Rectal smooth muscle tissue (tissue), 1 donor: ENCODE measurements at regions not wholly inside any gene's neighbourhood (a gene's known extent, or its start where the extent isn't known, plus 50 kb on each side); places are given as distances from the start of the nearest gene placed in this dataset.
"Not testable (repeated sequence)": the region's sequence is repeated elsewhere in the genome, so short reads cannot be mapped to it uniquely, and the experiment has no call there.

Experiments used
- H3K27ac ChIP-seq: one replicate; pipeline ENCODE4 v1.7.0; 2013; ENCODE audit warnings: low read depth, low read length, inconsistent platforms
- H3K27me3 ChIP-seq: one replicate; pipeline ENCODE4 v1.7.0; 2013; ENCODE audit warnings: low read length; ENCODE audit not compliant: control insufficient read depth, insufficient read depth
- H3K36me3 ChIP-seq: one replicate; pipeline ENCODE4 v1.7.0; 2013; ENCODE audit warnings: low read length; ENCODE audit not compliant: control insufficient read depth, insufficient read depth
- H3K4me1 ChIP-seq: one replicate; pipeline ENCODE4 v1.7.0; 2013; ENCODE audit warnings: low read length; ENCODE audit not compliant: control insufficient read depth, insufficient read depth
- H3K4me3 ChIP-seq: one replicate; pipeline ENCODE4 v1.7.0; 2013; ENCODE audit warnings: low read length
- H3K9ac ChIP-seq: one replicate; pipeline ENCODE4 v1.7.0; 2013; ENCODE audit warnings: low read length

- H3K4me3 ChIP-seq, H3K9ac ChIP-seq, H3K27ac ChIP-seq, H3K27me3 ChIP-seq, H3K4me1 ChIP-seq, H3K36me3 ChIP-seq: not testable (repeated sequence)
Measured at GRCh38 chr1:209172792-209173542, 410.5 kb upstream of the CAMK1G start.

- not testable (repeated sequence) for H3K36me3 ChIP-seq, H3K27ac ChIP-seq, H3K9ac ChIP-seq, H3K27me3 ChIP-seq, H3K4me1 ChIP-seq, H3K4me3 ChIP-seq
Measured at GRCh38 chr1:209173796-209174195, 409.7 kb upstream of the CAMK1G start.

DNA sequence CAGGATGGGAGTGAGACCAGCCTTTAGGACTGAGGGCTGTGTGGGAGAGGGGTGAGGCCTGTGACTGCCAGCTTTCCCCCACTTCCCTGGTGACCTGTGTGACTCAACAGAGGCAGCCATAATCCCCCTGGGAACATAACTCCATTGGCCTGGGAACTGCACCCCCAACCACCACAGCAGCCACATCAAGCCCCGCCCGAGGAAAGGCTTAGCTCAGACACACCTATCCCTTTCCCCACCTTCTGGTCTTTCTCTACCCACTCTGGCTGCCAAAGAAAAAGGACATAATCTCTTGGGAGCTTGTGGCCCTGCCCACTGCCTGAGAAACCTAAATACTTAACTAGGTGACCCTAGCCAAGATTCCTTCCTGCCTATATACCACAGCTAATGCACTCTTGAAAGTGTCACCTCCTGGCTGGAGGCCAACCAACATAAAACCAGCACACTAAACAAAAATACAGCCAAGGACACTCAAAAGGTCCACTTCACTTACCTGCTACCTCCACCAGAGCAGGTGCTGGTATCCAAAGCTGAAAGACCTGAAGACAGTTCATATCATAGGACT is 406.6 kb upstream of the CAMK1G start:
- no peak overlapping the region for H3K27ac ChIP-seq
- no peak overlapping the region for H3K9ac ChIP-seq
- H3K36me3 ChIP-seq = no peaks in the 10 kb centered on the region
- H3K27me3 ChIP-seq = no peaks in the 10 kb centered on the region
- H3K4me1 ChIP-seq = no peaks in the 10 kb centered on the region
- H3K4me3 ChIP-seq = no peak overlapping the region

- H3K4me1 ChIP-seq = no peaks in the 10 kb centered on the region
- no peaks in the 10 kb centered on the region for H3K36me3 ChIP-seq
- no peak overlapping the region for H3K4me3 ChIP-seq
- no peak overlapping the region for H3K27ac ChIP-seq
- H3K27me3 ChIP-seq = no peaks in the 10 kb centered on the region
- no peak overlapping the region for H3K9ac ChIP-seq
Measured at GRCh38 chr1:209183195-209183594, 400.3 kb upstream of the CAMK1G start.

DNA sequence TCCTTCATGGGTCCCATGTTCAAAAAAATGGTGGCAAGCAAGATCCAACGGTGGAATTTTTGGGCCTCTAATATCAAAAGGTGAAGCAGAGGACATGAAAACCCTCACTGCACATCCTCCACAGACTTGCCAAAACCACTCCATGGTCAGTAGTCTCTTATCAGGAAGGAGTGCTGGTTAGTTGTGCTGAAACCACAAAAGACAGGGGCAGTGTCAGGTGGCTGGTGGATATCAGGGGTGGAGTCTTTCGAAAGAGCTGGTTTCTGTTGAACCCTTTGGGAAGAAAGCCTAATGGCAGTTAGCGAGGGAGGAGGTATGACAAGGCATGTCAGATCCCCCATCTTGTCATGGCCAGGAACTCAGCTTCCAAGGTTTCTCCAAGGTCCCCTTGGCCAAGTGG is 395.9 kb upstream of the CAMK1G start:
- Histone ChIP-seq H3K36me3 (no peaks in the 10 kb centered on the region), H3K4me1 (no peaks in the 10 kb centered on the region), H3K27ac (no peak overlapping the region), H3K9ac (no peak overlapping the region), H3K4me3 (no peak overlapping the region), H3K27me3 (no peaks in the 10 kb centered on the region)

GRCh38 chr1:209190591-209191261 is 392.8 kb upstream of the CAMK1G start:
- Histone ChIP-seq H3K9ac (no peak overlapping the region), H3K4me3 (no peak overlapping the region), H3K4me1 (no peaks in the 10 kb centered on the region), H3K27ac (no peak overlapping the region), H3K36me3 (no peaks in the 10 kb centered on the region), H3K27me3 (no peaks in the 10 kb centered on the region)

GRCh38 chr1:209191262-209191634 is 392.3 kb upstream of the CAMK1G start:
- no peak overlapping the region for H3K4me3 ChIP-seq
- no peak overlapping the region for H3K9ac ChIP-seq
- no peaks in the 10 kb centered on the region for H3K4me1 ChIP-seq
- no peak overlapping the region for H3K27ac ChIP-seq
- H3K27me3 ChIP-seq = no peaks in the 10 kb centered on the region
- no peaks in the 10 kb centered on the region for H3K36me3 ChIP-seq

GRCh38 chr1:209196140-209196539 is 387.4 kb upstream of the CAMK1G start:
- H3K4me3 ChIP-seq = no peak overlapping the region
- H3K36me3 ChIP-seq = no peaks in the 10 kb centered on the region
- no peak overlapping the region for H3K27ac ChIP-seq
- no peaks in the 10 kb centered on the region for H3K27me3 ChIP-seq
- H3K9ac ChIP-seq = no peak overlapping the region
- H3K4me1 ChIP-seq = no peaks in the 10 kb centered on the region

GRCh38 chr1:209198961-209199750 is 384.4 kb upstream of the CAMK1G start:
- Histone ChIP-seq H3K27ac (no peak overlapping the region), H3K9ac (no peak overlapping the region), H3K27me3 (no peaks in the 10 kb centered on the region)

DNA sequence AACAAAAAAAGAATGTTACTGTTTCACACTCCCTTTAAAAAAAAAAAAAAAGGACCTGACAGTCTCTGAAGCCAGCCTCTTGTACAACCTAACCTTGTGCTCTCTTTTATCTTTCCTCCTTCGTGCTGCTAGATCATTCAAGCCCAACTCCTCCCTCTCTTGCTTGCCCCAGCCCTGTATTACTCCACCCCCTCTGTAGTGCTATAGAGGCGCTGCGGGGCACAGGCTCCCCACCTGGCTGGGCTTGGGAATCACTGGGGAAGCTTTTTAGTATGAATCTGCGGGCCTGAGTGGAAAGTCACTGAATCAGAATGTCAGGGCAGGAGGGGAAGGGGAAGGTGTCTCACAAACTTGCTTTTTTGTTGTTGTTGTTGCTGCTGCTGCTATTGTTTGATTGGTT is 383.7 kb upstream of the CAMK1G start:
- H3K27me3 ChIP-seq = no peaks in the 10 kb centered on the region
- no peaks in the 10 kb centered on the region for H3K36me3 ChIP-seq
- no peak overlapping the region for H3K27ac ChIP-seq
- no peak overlapping the region for H3K4me3 ChIP-seq
- H3K9ac ChIP-seq = no peak overlapping the region
- H3K4me1 ChIP-seq = no peaks in the 10 kb centered on the region

More at GRCh38 chr1:209198961-209199750, 384.4 kb upstream of the CAMK1G start:
- no peak overlapping the region for H3K4me3 ChIP-seq
- no peaks in the 10 kb centered on the region for H3K4me1 ChIP-seq
- no peaks in the 10 kb centered on the region for H3K36me3 ChIP-seq

GRCh38 chr1:209202321-209202720 is 381.2 kb upstream of the CAMK1G start:
- not testable (repeated sequence) for H3K36me3 ChIP-seq, H3K9ac ChIP-seq, H3K4me3 ChIP-seq, H3K27me3 ChIP-seq, H3K27ac ChIP-seq, H3K4me1 ChIP-seq

DNA sequence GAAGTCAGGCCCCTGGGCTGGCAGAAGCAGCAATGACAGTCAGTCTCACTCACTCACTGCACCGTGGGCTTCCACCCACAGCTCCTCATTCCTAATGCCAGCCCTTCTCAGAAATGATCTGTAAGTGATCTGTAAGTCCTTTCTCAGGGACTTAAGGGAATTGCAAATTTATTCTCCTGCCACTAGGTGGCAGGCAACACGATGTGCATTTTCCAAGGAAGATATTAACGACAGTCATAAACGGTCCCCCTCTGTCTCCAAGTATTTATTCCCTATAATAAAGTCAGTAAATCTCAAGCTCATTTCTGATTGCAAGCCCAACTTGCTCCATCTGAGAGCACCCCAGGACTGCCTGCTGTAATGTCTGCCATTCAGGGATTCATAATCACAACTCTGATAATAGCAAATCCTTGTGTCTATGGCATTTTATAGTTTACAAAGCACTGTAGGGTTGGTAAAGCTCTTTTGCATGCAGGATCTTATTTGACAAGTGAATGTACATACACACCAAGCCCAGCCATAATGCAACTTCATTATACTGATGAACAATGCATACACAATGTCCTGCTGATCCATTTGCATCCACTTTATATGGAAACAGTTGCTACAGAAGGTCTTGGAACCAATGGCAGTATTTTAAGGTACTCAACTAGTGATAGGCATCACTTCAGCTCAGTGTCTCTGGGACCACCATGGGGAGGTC is 380.5 kb upstream of the CAMK1G start:
- no peak overlapping the region for H3K9ac ChIP-seq
- H3K4me1 ChIP-seq = no peaks in the 10 kb centered on the region
- no peaks in the 10 kb centered on the region for H3K36me3 ChIP-seq
- no peaks in the 10 kb centered on the region for H3K27me3 ChIP-seq
- no peak overlapping the region for H3K27ac ChIP-seq
- no peak overlapping the region for H3K4me3 ChIP-seq
